K562 (cell line): ENCODE measurements at regions not wholly inside any gene's neighbourhood (a gene's known extent, or its start where the extent isn't known, plus 50 kb on each side); places are given as distances from the start of the nearest gene placed in this dataset.

Experiments used
- ARID1B ChIP-seq: fragments of 450-650 bp; IDR thresholded peaks from 2 replicates; pipeline ENCODE4 v1.6.1; 2016; ENCODE audit warnings: antibody characterized with exemption, mild to moderate bottlenecking, inconsistent platforms
- CBX3 ChIP-seq, 2 experiments: IDR thresholded peaks; 1 replicate in 1 of 2; 2 replicates in 1 of 2; pipeline ENCODE4 v1.6.1; 2012; ENCODE audit warnings: inconsistent platforms in 2 of 2, low read length in 2 of 2, borderline replicate concordance in 1 of 2, control low read depth in 1 of 2
- CREB1 ChIP-seq, 2 experiments: sonication (generic) in 1 of 2; formaldehyde crosslinking in 1 of 2; IDR thresholded peaks; 2 replicates each; pipeline versions ENCODE4 v1.6.1 to v1.8.0; 2012 to 2022; ENCODE audit warnings: inconsistent platforms in 1 of 2, mild to moderate bottlenecking in 1 of 2, missing genetic modification reagents in 1 of 2, moderate library complexity in 1 of 2
- CTCF ChIP-seq, 3 experiments: IDR thresholded peaks in 2 of 3; conservative IDR thresholded peaks in 1 of 3; 2 replicates each; pipeline ENCODE4 v1.5.1; 2011 to 2012; ENCODE audit warnings: low read length in 3 of 3, mild to moderate bottlenecking in 3 of 3, control low read depth in 2 of 3, improper control_type of control experiment in 1 of 3, inconsistent platforms in 1 of 3, low read depth in 1 of 3, mixed read lengths in 1 of 3, moderate library complexity in 1 of 3; ENCODE audit not compliant: insufficient read depth in 2 of 3
- MAFG ChIP-seq: fragments of 450-650 bp; conservative IDR thresholded peaks from 2 replicates; pipeline ENCODE4 v1.6.1; 2016; ENCODE audit warnings: missing genetic modification characterization, missing compliant biosample characterization
- NCOA1 ChIP-seq: fragments of 450-650 bp; IDR thresholded peaks from 2 replicates; pipeline ENCODE4 v1.6.1; 2016; ENCODE audit warnings: low read depth
- NR2C1 ChIP-seq, 2 experiments: fragments of 450-650 bp; IDR thresholded peaks; 2 replicates each; pipeline ENCODE4 v1.6.1; 2017; ENCODE audit warnings: mild to moderate bottlenecking in 2 of 2, antibody characterized with exemption in 1 of 2, inconsistent platforms in 1 of 2, missing compliant biosample characterization in 1 of 2, missing genetic modification characterization in 1 of 2
- UBTF ChIP-seq, 2 experiments: IDR thresholded peaks; 2 replicates each; pipeline ENCODE4 v1.6.1; 2012; ENCODE audit warnings: improper control_type of control experiment in 2 of 2, low read depth in 2 of 2, low read length in 2 of 2, borderline replicate concordance in 1 of 2
- ZBTB40 ChIP-seq, 2 experiments: fragments of 450-650 bp in 1 of 2; sonication (generic) in 1 of 2; formaldehyde crosslinking in 1 of 2; IDR thresholded peaks; 2 replicates each; pipeline versions ENCODE4 v1.7.1 to v1.9.0; 2016 to 2022; ENCODE audit warnings: inconsistent platforms in 1 of 2, mild to moderate bottlenecking in 1 of 2, missing genetic modification reagents in 1 of 2
- ZFP36 ChIP-seq: fragments of 150-350 bp; IDR thresholded peaks from 2 replicates; pipeline ENCODE4 v1.6.1; 2018; ENCODE audit warnings: low read length, low read depth; ENCODE audit not compliant: partially characterized antibody
- ZNF354B ChIP-seq: fragments of 250-450 bp; sonication (Bioruptor Pico); IDR thresholded peaks from 2 replicates; pipeline ENCODE4 v1.4.0; 2020
- ZNF717 ChIP-seq: fragments of 250-450 bp; sonication (Bioruptor Pico); IDR thresholded peaks from 2 replicates; pipeline ENCODE4 v1.5.0; 2021
- TF ChIP-seq, protein P1 (sequence below): sonication (generic); formaldehyde crosslinking; IDR thresholded peaks from 2 replicates; pipeline ENCODE4 v1.8.1; 2022; ENCODE audit warnings: missing genetic modification reagents

- no peak for TF ChIP-seq UBTF (IDR thresholded peaks at IDR 0.05; ENCODE audit: borderline replicate concordance in 1 of 2, low read depth in 2 of 2, low read length in 2 of 2)
- no peak for TF ChIP-seq CREB1 (IDR thresholded peaks at IDR 0.05)
- TF ChIP-seq CREB1 (CRISPR knock-in tag; IDR thresholded peaks at IDR 0.05), result no peak
- TF ChIP-seq ZNF354B, result no peak
- TF ChIP-seq, protein P1, sequence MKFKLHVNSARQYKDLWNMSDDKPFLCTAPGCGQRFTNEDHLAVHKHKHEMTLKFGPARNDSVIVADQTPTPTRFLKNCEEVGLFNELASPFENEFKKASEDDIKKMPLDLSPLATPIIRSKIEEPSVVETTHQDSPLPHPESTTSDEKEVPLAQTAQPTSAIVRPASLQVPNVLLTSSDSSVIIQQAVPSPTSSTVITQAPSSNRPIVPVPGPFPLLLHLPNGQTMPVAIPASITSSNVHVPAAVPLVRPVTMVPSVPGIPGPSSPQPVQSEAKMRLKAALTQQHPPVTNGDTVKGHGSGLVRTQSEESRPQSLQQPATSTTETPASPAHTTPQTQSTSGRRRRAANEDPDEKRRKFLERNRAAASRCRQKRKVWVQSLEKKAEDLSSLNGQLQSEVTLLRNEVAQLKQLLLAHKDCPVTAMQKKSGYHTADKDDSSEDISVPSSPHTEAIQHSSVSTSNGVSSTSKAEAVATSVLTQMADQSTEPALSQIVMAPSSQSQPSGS (CRISPR knock-in tag), result no peak
- no peak for TF ChIP-seq ZNF717 (CRISPR knock-in tag)
- no peak for TF ChIP-seq NCOA1
- no peak for TF ChIP-seq NR2C1 (IDR thresholded peaks at IDR 0.05)
- no peak for TF ChIP-seq NR2C1 (tag; IDR thresholded peaks at IDR 0.05)
- TF ChIP-seq CTCF (IDR thresholded peaks at IDR 0.05 in 2 of 3, conservative IDR thresholded peaks at IDR 0.05 in 1 of 3; ENCODE audit: insufficient read depth in 2 of 3, low read depth in 1 of 3, low read length in 3 of 3), result no peak
- no peak for TF ChIP-seq ZBTB40 (IDR thresholded peaks at IDR 0.05)
- TF ChIP-seq ZBTB40 (CRISPR knock-in tag; IDR thresholded peaks at IDR 0.05), result no peak
- TF ChIP-seq ARID1B, result no peak
- TF ChIP-seq CBX3 (IDR thresholded peaks at IDR 0.05; ENCODE audit: borderline replicate concordance in 1 of 2, low read length in 2 of 2), result no peak
- no peak for TF ChIP-seq ZFP36
- TF ChIP-seq MAFG (tag), result no peak
These were observed 450.0 kb upstream of the FAR2 start for GRCh38 chr12:28699029-28699428.
